MCF 10A (cell line): ENCODE measurements at regions not wholly inside any gene's neighbourhood (a gene's known extent, or its start where the extent isn't known, plus 50 kb on each side); places are given as distances from the start of the nearest gene placed in this dataset.
"Not testable (repeated sequence)": the region's sequence is repeated elsewhere in the genome, so short reads cannot be mapped to it uniquely, and the experiment has no call there.

Experiments
- BruUV-seq: library from RNA; stranded (reverse); fragments of 400-500 nt; replicated peaks from 2 replicates; lab custom pipeline; 2021; lab: Mats Ljungman, UMichigan
- CTCF ChIA-PET: fragments of 300-600 bp; sonication (Branson Sonifier 250); formaldehyde crosslinking; extraction: SDS; loops from one replicate; lab custom pipeline; 2021; ENCODE audit warnings: antibody characterized with exemption, inconsistent platforms; lab: Yijun Ruan, JAX
- POLR2A ChIA-PET: fragments of 300-600, 350-650 bp; sonication (Branson Sonifier 250); formaldehyde crosslinking; extraction: SDS; loops from one replicate; lab custom pipeline; 2020; ENCODE audit warnings: antibody characterized with exemption, inconsistent platforms; lab: Yijun Ruan, JAX
- DNase-seq: peaks from one replicate; pipeline ENCODE4 v3.0.0-alpha.2; 2018; ENCODE audit not compliant: unreplicated experiment
- H3K27ac Mint-ChIP-seq: one replicate; pipeline ENCODE4 v1.8.0; 2022; ENCODE audit warnings: mild to moderate bottlenecking, low read depth, mixed read lengths; ENCODE audit not compliant: unreplicated experiment
- H3K27me3 Mint-ChIP-seq: one replicate; pipeline ENCODE4 v1.8.0; 2022; ENCODE audit warnings: mixed read lengths; ENCODE audit not compliant: insufficient read depth, unreplicated experiment
- H3K36me3 Mint-ChIP-seq: one replicate; pipeline ENCODE4 v1.8.0; 2022; ENCODE audit warnings: mild to moderate bottlenecking, moderate library complexity, mixed read lengths; ENCODE audit not compliant: insufficient read depth, unreplicated experiment
- H3K4me1 Mint-ChIP-seq: one replicate; pipeline ENCODE4 v1.8.0; 2022; ENCODE audit warnings: mixed read lengths; ENCODE audit not compliant: insufficient read depth, unreplicated experiment
- H3K4me3 Mint-ChIP-seq: one replicate; pipeline ENCODE4 v1.8.0; 2022; ENCODE audit warnings: mild to moderate bottlenecking, moderate library complexity, mixed read lengths; ENCODE audit not compliant: unreplicated experiment
- H3K9me3 Mint-ChIP-seq: one replicate; pipeline ENCODE4 v1.8.0; 2022; ENCODE audit warnings: mixed read lengths; ENCODE audit not compliant: unreplicated experiment
- CTCF ChIP-seq: fragments of 200-600 bp; IDR thresholded peaks from one replicate; pipeline ENCODE4 v1.8.0; 2022; ENCODE audit warnings: antibody characterized with exemption, mild to moderate bottlenecking; ENCODE audit not compliant: unreplicated experiment
- intact Hi-C: fragments of 100-400 bp; cut with micrococcal nuclease; formaldehyde crosslinking; loops from 2 replicates; pipeline ENCODE4 v1.14.1; 2022

DNA sequence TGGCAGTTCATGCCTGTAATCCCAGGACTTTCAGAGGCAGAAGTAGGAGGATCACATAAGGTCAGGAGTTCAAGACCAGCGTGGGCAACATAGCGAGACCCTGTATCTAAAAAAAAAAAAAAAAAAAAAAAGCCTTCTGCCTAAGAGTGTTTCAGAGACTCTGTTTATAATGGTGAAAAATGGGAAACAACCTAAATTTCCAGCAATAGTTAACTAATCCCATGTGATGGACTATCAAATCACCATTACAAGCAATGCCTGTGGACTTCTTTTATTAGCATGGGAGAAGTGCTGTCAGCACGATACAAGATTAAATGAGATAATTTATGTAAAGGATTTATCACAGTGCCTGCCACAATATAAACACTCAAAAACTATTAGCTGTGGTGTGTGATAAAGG is 67.5 kb upstream of the CUX1 start:
- TF ChIP-seq CTCF: no peak
- BruUV-seq: no TSS peak
- no peak overlapping the region for H3K27ac Mint-ChIP-seq
- H3K36me3 Mint-ChIP-seq: no peaks in the 10 kb centered on the region
- CTCF ChIA-PET: no interaction called here
- no peak for DNase-seq
- H3K4me1 Mint-ChIP-seq: peaks cover 5% of the 10 kb centered on the region
- intact Hi-C loops: no loop called here
- no peaks in the 10 kb centered on the region for H3K9me3 Mint-ChIP-seq
- POLR2A ChIA-PET: no interaction called here
- no peaks in the 10 kb centered on the region for H3K27me3 Mint-ChIP-seq
- H3K4me3 Mint-ChIP-seq: no peak overlapping the region

DNA sequence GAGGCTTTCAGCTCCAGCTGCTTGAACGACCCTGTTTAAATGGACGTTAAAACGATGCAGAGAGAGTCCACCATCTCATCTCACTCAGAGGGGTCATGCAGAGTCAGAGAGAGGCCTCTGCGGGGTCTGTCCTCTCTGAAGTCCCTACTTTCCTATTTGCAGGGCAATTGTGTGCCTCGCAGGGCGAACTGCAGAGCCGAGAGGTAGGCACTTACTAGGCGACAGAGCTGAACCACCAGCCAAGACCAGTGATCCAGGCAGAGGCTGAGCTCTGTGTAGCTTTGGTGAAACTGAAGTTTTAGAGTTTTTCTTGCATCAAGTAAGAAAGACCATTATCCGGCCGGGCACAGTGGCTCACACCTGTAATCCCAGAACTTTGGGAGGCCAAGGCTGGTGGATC is 64.1 kb upstream of the CUX1 start:
- H3K9me3 Mint-ChIP-seq: no peaks in the 10 kb centered on the region
- H3K27me3 Mint-ChIP-seq: no peaks in the 10 kb centered on the region
- intact Hi-C loops: no loop called here
- TF ChIP-seq CTCF: no peak
- H3K27ac Mint-ChIP-seq: no peak overlapping the region
- POLR2A ChIA-PET: interaction anchor here (0.6 to 1.0 kb wide), 2 partner anchors 10 kb away, joined by 3 read pairs; no protein-coding TSS in a partner anchor
- DNase-seq: no peak
- H3K36me3 Mint-ChIP-seq: no peaks in the 10 kb centered on the region
- H3K4me3 Mint-ChIP-seq: peak overlapping the region; percentile 78
- no TSS peak for BruUV-seq
- CTCF ChIA-PET: interaction anchor here (0.5 to 0.9 kb wide), 4 partner anchors 32 to 326 kb away, joined by 3 to 4 read pairs (median 3); no protein-coding TSS in a partner anchor
- H3K4me1 Mint-ChIP-seq: peaks cover 5% of the 10 kb centered on the region

- TF ChIP-seq CTCF: no peak
- no peaks in the 10 kb centered on the region for H3K36me3 Mint-ChIP-seq
- ChIA-PET POLR2A (no interaction called here), CTCF (no interaction called here)
- H3K4me1 Mint-ChIP-seq: peaks cover 5% of the 10 kb centered on the region
- no TSS peak for BruUV-seq
- H3K27ac Mint-ChIP-seq: peak overlapping the region; percentile 86
- intact Hi-C loops: loop anchor here (2.0 kb wide), 1 partner anchor 38 kb away; no protein-coding TSS in a partner anchor
- H3K9me3 Mint-ChIP-seq: no peaks in the 10 kb centered on the region
- DNase-seq: peak; percentile 59
- peak overlapping the region; percentile 78 for H3K4me3 Mint-ChIP-seq
- H3K27me3 Mint-ChIP-seq: no peaks in the 10 kb centered on the region
Measured at GRCh38 chr7:101754424-101755159, 62.8 kb upstream of the CUX1 start.

- H3K9me3 Mint-ChIP-seq: no peaks in the 10 kb centered on the region
- ChIA-PET POLR2A (interaction anchor here (1.6 kb wide), 1 partner anchor 34 kb away, joined by 5 read pairs; no protein-coding TSS in a partner anchor), CTCF (no interaction called here)
- BruUV-seq: no TSS peak
- peaks cover 5% of the 10 kb centered on the region for H3K4me1 Mint-ChIP-seq
- no peak overlapping the region for H3K4me3 Mint-ChIP-seq
- H3K36me3 Mint-ChIP-seq: no peaks in the 10 kb centered on the region
- DNase-seq: no peak
- intact Hi-C loops: no loop called here
- H3K27ac Mint-ChIP-seq: no peak overlapping the region
- no peak for TF ChIP-seq CTCF
- H3K27me3 Mint-ChIP-seq: no peaks in the 10 kb centered on the region
Measured at GRCh38 chr7:101757879-101758278, 59.5 kb upstream of the CUX1 start.

DNA sequence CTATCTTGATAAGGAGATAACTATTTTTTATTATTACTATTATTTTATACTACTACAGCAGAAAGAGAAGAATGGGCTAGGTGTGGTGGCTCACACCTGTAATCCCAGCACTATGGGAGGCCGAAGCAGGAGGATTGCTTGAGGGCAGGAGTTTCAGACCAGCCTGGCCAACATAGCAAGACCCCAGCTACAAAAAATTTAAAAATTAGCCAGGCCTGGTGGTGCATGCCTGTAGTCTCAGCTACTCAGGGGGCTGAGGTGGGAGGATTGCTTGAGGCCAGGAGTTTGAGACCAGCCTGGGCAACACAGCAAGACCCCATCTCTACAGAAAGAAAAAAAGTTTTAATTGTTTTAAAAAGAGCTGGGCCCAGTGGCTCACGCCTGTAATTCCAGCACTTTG is 58.9 kb upstream of the CUX1 start:
- H3K27ac Mint-ChIP-seq: not testable (repeated sequence)

More for the DNA sequence above, 58.9 kb upstream of the CUX1 start:
- H3K4me1 Mint-ChIP-seq, BruUV-seq, H3K27me3 Mint-ChIP-seq, intact Hi-C loops, H3K36me3 Mint-ChIP-seq, H3K4me3 Mint-ChIP-seq, H3K9me3 Mint-ChIP-seq, DNase-seq: not testable (repeated sequence)
- ChIA-PET POLR2A (interaction anchor here (1.6 kb wide), 1 partner anchor 34 kb away, joined by 5 read pairs; no protein-coding TSS in a partner anchor), CTCF (interaction anchor here (0.6 to 1.1 kb wide), 2 partner anchors 10 to 184 kb away, joined by 3 to 4 read pairs; no protein-coding TSS in a partner anchor)
